ENCODE measurements at regions not wholly inside any gene's neighbourhood (a gene's known extent, or its start where the extent isn't known, plus 50 kb on each side); places are given as distances from the start of the nearest gene placed in this dataset.
"Not testable (repeated sequence)": the region's sequence is repeated elsewhere in the genome, so short reads cannot be mapped to it uniquely, and the experiment has no call there.

GRCh38 chr6:76835695-76836094 is 627.6 kb downstream of the HTR1B start:
- H3K4me3 ChIP-seq (ENCODE audit: low read depth, low read length) = no peak overlapping the region
- DNase-seq (ENCODE audit: low read depth) = no peak
- TF ChIP-seq CTCF (IDR thresholded peaks at IDR 0.05; ENCODE audit: insufficient read depth, low read depth, low read length, missing control alignments) = no peak

GRCh38 chr6:76835293-76835692 is 628.0 kb downstream of the HTR1B start:
- no peak for DNase-seq (ENCODE audit: low read depth)
- TF ChIP-seq CTCF (IDR thresholded peaks at IDR 0.05; ENCODE audit: insufficient read depth, low read depth, low read length, missing control alignments) = no peak
- H3K4me3 ChIP-seq (ENCODE audit: low read depth, low read length) = no peak overlapping the region

GRCh38 chr6:76834399-76834798 is 628.9 kb downstream of the HTR1B start:
- no peak for DNase-seq (ENCODE audit: low read depth)
- TF ChIP-seq CTCF (IDR thresholded peaks at IDR 0.05; ENCODE audit: insufficient read depth, low read depth, low read length, missing control alignments) = no peak
- no peak overlapping the region for H3K4me3 ChIP-seq (ENCODE audit: low read depth, low read length)

- no peak overlapping the region for H3K4me3 ChIP-seq (ENCODE audit: low read depth, low read length)
- TF ChIP-seq CTCF (IDR thresholded peaks at IDR 0.05; ENCODE audit: insufficient read depth, low read depth, low read length, missing control alignments) = no peak
- no peak for DNase-seq (ENCODE audit: low read depth)
Observed at GRCh38 chr6:76831299-76831698, 632.0 kb downstream of the HTR1B start.

- H3K4me3 ChIP-seq (ENCODE audit: low read depth, low read length); DNase-seq (ENCODE audit: low read depth): not testable (repeated sequence)
Observed at GRCh38 chr6:76823578-76823977, 639.7 kb downstream of the HTR1B start.

GRCh38 chr6:76818451-76818850 is 644.8 kb downstream of the HTR1B start:
- TF ChIP-seq CTCF (IDR thresholded peaks at IDR 0.05; ENCODE audit: insufficient read depth, low read depth, low read length, missing control alignments) = no peak
- DNase-seq (ENCODE audit: low read depth) = no peak

GRCh38 chr6:76817429-76817828 is 645.9 kb downstream of the HTR1B start:
- no peak for DNase-seq (ENCODE audit: low read depth)
- TF ChIP-seq CTCF (IDR thresholded peaks at IDR 0.05; ENCODE audit: insufficient read depth, low read depth, low read length, missing control alignments) = no peak
- no peak overlapping the region for H3K4me3 ChIP-seq (ENCODE audit: low read depth, low read length)

More at GRCh38 chr6:76818451-76818850, 644.8 kb downstream of the HTR1B start:
- no peak overlapping the region for H3K4me3 ChIP-seq (ENCODE audit: low read depth, low read length)
